ENCODE measurements at regions not wholly inside any gene's neighbourhood (a gene's known extent, or its start where the extent isn't known, plus 50 kb on each side); places are given as distances from the start of the nearest gene placed in this dataset.

DNA sequence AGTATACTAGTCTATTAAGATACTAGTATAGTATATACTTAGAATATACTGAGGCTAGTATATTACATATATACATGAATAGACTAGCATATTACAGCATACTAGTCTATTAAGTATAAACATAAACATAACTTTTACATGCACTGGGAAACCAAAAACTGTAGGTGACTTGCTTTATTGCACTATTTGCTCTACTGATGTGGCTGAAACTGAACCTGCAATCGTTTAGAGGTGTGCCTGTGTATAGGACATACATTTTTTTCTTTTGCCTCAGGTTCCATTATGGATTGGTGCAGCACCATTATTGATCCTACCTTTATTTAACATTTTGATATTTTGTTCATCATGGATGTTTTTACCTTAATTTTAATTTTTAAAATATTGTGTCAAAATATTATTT lies 143.2 kb upstream of the RGS6 start:
- TF ChIP-seq, protein P1, sequence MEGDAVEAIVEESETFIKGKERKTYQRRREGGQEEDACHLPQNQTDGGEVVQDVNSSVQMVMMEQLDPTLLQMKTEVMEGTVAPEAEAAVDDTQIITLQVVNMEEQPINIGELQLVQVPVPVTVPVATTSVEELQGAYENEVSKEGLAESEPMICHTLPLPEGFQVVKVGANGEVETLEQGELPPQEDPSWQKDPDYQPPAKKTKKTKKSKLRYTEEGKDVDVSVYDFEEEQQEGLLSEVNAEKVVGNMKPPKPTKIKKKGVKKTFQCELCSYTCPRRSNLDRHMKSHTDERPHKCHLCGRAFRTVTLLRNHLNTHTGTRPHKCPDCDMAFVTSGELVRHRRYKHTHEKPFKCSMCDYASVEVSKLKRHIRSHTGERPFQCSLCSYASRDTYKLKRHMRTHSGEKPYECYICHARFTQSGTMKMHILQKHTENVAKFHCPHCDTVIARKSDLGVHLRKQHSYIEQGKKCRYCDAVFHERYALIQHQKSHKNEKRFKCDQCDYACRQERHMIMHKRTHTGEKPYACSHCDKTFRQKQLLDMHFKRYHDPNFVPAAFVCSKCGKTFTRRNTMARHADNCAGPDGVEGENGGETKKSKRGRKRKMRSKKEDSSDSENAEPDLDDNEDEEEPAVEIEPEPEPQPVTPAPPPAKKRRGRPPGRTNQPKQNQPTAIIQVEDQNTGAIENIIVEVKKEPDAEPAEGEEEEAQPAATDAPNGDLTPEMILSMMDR (conservative IDR thresholded peaks at IDR 0.05; ENCODE audit: low read depth, low read length), result no peak
- TF ChIP-seq EZH2phosphoT487 (IDR thresholded peaks at IDR 0.05; ENCODE audit: borderline replicate concordance, low read length), result no peak
